K562 (cell line): ENCODE measurements at regions not wholly inside any gene's neighbourhood (a gene's known extent, or its start where the extent isn't known, plus 50 kb on each side); places are given as distances from the start of the nearest gene placed in this dataset.

Source experiments
- ATAC-seq: fragments of 200-7000 bp; cut with Tn5 transposase; 3 replicates; pipeline ENCODE4 v1.9.1; 2020; ENCODE audit warnings: moderate library complexity
- BruUV-seq: library from RNA; stranded (reverse); fragments of 400-500 nt; replicated peaks from 2 replicates; lab custom pipeline; 2021; lab: Mats Ljungman, UMichigan
- CTCF ChIA-PET: fragments of 300-600 bp; formaldehyde crosslinking; extraction: SDS; loops from one replicate; lab custom pipeline; 2021; ENCODE audit warnings: low intra/inter-chr PET ratio; lab: Yijun Ruan, JAX
- POLR2A ChIA-PET: fragments of 300-600, 350-650 bp; sonication (Branson Sonifier 250); formaldehyde crosslinking; extraction: SDS; loops from one replicate; lab custom pipeline; 2021; ENCODE audit warnings: antibody characterized with exemption, inconsistent platforms; lab: Yijun Ruan, JAX
- DNase-seq, 4 experiments: peaks; one replicate each; pipeline versions ENCODE4 v3.0.0 to v3.0.0-alpha.2; 2011 to 2018; ENCODE audit warnings: low spot score in 3 of 4, mixed read lengths in 3 of 4; ENCODE audit errors: extremely low read depth in 1 of 4
- FAIRE-seq: peaks from 2 replicates; lab custom pipeline; 2011; peaks lifted over from hg19 to GRCh38; lab: Jason Lieb, UNC
- H2AFZ ChIP-seq: 2 replicates; pipeline ENCODE4 v1.6.0; 2011; ENCODE audit warnings: low read depth, low read length, control low read depth, inconsistent platforms
- H3K27ac ChIP-seq: fragments of 200-600 bp; 3 replicates; pipeline ENCODE4 v1.8.0; 2011; ENCODE audit warnings: low read depth, mild to moderate bottlenecking, control low read depth, inconsistent platforms, low read length, moderate library complexity, mixed read lengths; ENCODE audit errors: extremely low read depth
- H3K27me3 ChIP-seq, 2 experiments: fragments of 300-600 bp in 1 of 2; 2 replicates in 1 of 2; 3 replicates in 1 of 2; pipeline versions ENCODE4 v1.6.0 to v1.8.0; 2011; ENCODE audit warnings: inconsistent platforms in 2 of 2, low read length in 2 of 2, mild to moderate bottlenecking in 1 of 2, mixed read lengths in 1 of 2, moderate library complexity in 1 of 2; ENCODE audit not compliant: control insufficient read depth in 2 of 2, insufficient read depth in 2 of 2
- H3K36me3 ChIP-seq: fragments of 300-600 bp; 3 replicates; pipeline ENCODE4 v1.8.0; 2011; ENCODE audit warnings: mild to moderate bottlenecking, low read length, inconsistent platforms; ENCODE audit not compliant: control insufficient read depth, insufficient read depth
- H3K4me1 ChIP-seq, 2 experiments: fragments of 200-600 bp in 1 of 2; replicated peaks in 1 of 2; 2 replicates in 1 of 2; 3 replicates in 1 of 2; pipeline versions ENCODE4 v1.5.1 to v1.8.0; 2011; ENCODE audit warnings: inconsistent platforms in 2 of 2, low read length in 2 of 2, mild to moderate bottlenecking in 1 of 2, mixed read lengths in 1 of 2, moderate library complexity in 1 of 2; ENCODE audit not compliant: control insufficient read depth in 2 of 2, insufficient read depth in 2 of 2
- H3K4me2 ChIP-seq: 2 replicates; pipeline ENCODE4 v1.6.1; 2011; ENCODE audit warnings: low read length, control low read depth, inconsistent platforms, mixed read lengths; ENCODE audit not compliant: insufficient read depth
- H3K4me3 ChIP-seq: fragments of 200-600 bp; sonication (generic), shearing (Covaris generic); 2 replicates; pipeline ENCODE4 v1.5.1; 2016; ENCODE audit warnings: control low read depth, inconsistent platforms
- H3K79me2 ChIP-seq: fragments of 200-600 bp; 3 replicates; pipeline ENCODE4 v1.8.0; 2011; ENCODE audit warnings: low read length, inconsistent platforms; ENCODE audit not compliant: control insufficient read depth, insufficient read depth
- H3K9ac ChIP-seq, 2 experiments: 2 replicates each; pipeline versions ENCODE4 v1.6.0 to v1.6.1; 2011; ENCODE audit warnings: low read depth in 2 of 2, low read length in 2 of 2, control low read depth in 1 of 2, inconsistent platforms in 1 of 2, mild to moderate bottlenecking in 1 of 2, mixed read lengths in 1 of 2; ENCODE audit not compliant: insufficient read depth in 1 of 2
- H3K9me1 ChIP-seq: one replicate; pipeline ENCODE4 v1.6.0; 2011; ENCODE audit warnings: inconsistent platforms, mild to moderate bottlenecking, low read length, moderate library complexity; ENCODE audit not compliant: control insufficient read depth, insufficient read depth
- H3K9me3 ChIP-seq: replicated peaks from 2 replicates; pipeline ENCODE4 v1.5.1; 2011; ENCODE audit warnings: low read depth, low read length, inconsistent platforms; ENCODE audit not compliant: control insufficient read depth, insufficient read depth
- H4K20me1 ChIP-seq: replicated peaks from 2 replicates; pipeline ENCODE4 v1.6.1; 2011; ENCODE audit warnings: low read length, inconsistent platforms, mixed read lengths; ENCODE audit not compliant: control insufficient read depth, insufficient read depth
- BDP1 ChIP-seq: IDR thresholded peaks from 3 replicates; pipeline ENCODE4 v1.6.1; 2011; ENCODE audit not compliant: insufficient read length, insufficient read depth
- MTA3 ChIP-seq: fragments of 450-650 bp; formaldehyde crosslinking; IDR thresholded peaks from 2 replicates; pipeline ENCODE4 v1.6.1; 2017; ENCODE audit warnings: mild to moderate bottlenecking, borderline replicate concordance
- U2AF2 ChIP-seq: fragments of 200-400 bp; formaldehyde crosslinking; optimal IDR thresholded peaks from 2 replicates; pipeline ENCODE3; 2017; ENCODE audit warnings: low read depth, mild to moderate bottlenecking, low read length
- ZZZ3 ChIP-seq: fragments of 450-650 bp; IDR thresholded peaks from 2 replicates; pipeline ENCODE4 v1.6.1; 2016; ENCODE audit warnings: antibody characterized with exemption, mild to moderate bottlenecking, moderate library complexity
- WGBS: fragments of 100-300 bp; shearing (Covaris generic); methylation state at CpG from one replicate; pipeline ENCODE4 v1.1.6; 2016; ENCODE audit warnings: low coverage, mixed read lengths; ENCODE audit not compliant: insufficient coverage; ENCODE audit errors: missing lambda C conversion rate; 5-methylcytosine and 5-hydroxymethylcytosine counted together
- in situ Hi-C: fragments of 300-500 bp; cut with MboI; formaldehyde crosslinking; loops from 4 replicates; pipeline ENCODE4 v1.15.0; 2018; ENCODE audit warnings: inconsistent platforms, mixed read lengths
- intact Hi-C: fragments of 100-400 bp; cut with micrococcal nuclease; formaldehyde crosslinking; loops from 2 replicates; pipeline ENCODE4 v1.14.2; 2022
- TF ChIP-seq, protein P1 (sequence below): fragments of 250-450 bp; sonication (Bioruptor Pico); IDR thresholded peaks from 2 replicates; pipeline ENCODE4 v1.4.0; 2020; ENCODE audit warnings: mild to moderate bottlenecking, moderate library complexity
- TF ChIP-seq, protein P2 (sequence below): fragments of 450-650 bp; conservative IDR thresholded peaks from 2 replicates; pipeline ENCODE4 v1.6.1; 2016; ENCODE audit warnings: missing genetic modification characterization, low read depth, mild to moderate bottlenecking, missing compliant biosample characterization, moderate library complexity
- TF ChIP-seq, protein P3 (sequence below), 2 experiments: IDR thresholded peaks in 1 of 2; conservative IDR thresholded peaks in 1 of 2; 2 replicates each; pipeline ENCODE4 v1.6.1; 2016; ENCODE audit warnings: low read depth in 2 of 2, mild to moderate bottlenecking in 1 of 2, missing compliant biosample characterization in 1 of 2, missing genetic modification characterization in 1 of 2, moderate library complexity in 1 of 2
- TF ChIP-seq, protein P4 (sequence below): fragments of 250-450 bp; sonication (Bioruptor Pico); IDR thresholded peaks from 2 replicates; pipeline ENCODE4 v1.8.0; 2022; ENCODE audit warnings: inconsistent platforms, mild to moderate bottlenecking, moderate library complexity, borderline replicate concordance
- TF ChIP-seq, protein P5 (sequence below): sonication (generic); formaldehyde crosslinking; IDR thresholded peaks from 2 replicates; pipeline ENCODE4 v1.8.1; 2023; ENCODE audit warnings: mild to moderate bottlenecking, missing genetic modification reagents
- TF ChIP-seq, protein P6 (sequence below): fragments of 250-450 bp; sonication (Bioruptor Pico); IDR thresholded peaks from 2 replicates; pipeline ENCODE4 v1.9.0; 2021; ENCODE audit warnings: mild to moderate bottlenecking, inconsistent platforms

DNA sequence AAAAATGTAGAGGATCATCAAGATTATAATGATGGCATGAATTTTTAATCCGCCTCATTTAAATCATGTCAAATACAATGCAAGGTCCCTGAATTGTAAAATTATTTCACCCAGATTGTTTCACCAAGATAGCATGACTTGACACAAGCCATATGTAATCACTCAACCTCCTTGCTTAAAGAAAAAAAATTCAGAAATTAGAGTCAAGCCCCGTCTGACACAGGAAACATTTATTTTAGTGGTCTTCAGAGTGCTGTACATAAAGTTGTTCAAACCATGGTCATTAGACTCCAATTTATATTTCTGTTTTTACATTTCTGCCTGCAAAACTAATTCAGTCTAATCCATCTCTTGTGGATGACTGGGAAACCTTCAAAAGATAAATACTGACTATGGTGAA is 200.2 kb downstream of the CBLN4 start:
- Histone ChIP-seq H3K4me2 (no peak overlapping the region), H3K27me3 (no peaks in the 10 kb centered on the region), H3K4me3 (no peak overlapping the region), H3K4me1 (no peaks in the 10 kb centered on the region), H2AFZ (no peak overlapping the region), H3K79me2 (no peaks in the 10 kb centered on the region), H3K9ac (no peak overlapping the region), H3K36me3 (no peaks in the 10 kb centered on the region), H3K27ac (no peak overlapping the region), H3K9me3 (no peaks in the 10 kb centered on the region), H4K20me1 (no peaks in the 10 kb centered on the region), H3K9me1 (no peaks in the 10 kb centered on the region)
- 3% methylated on average over 2 of the region's 2 CpGs for WGBS
- no peak for FAIRE-seq
- no TSS peak for BruUV-seq
- in situ Hi-C loops, result no loop called here
- intact Hi-C loops, result no loop called here
- no peak for ATAC-seq
- ChIA-PET CTCF (no interaction called here), POLR2A (no interaction called here)
- DNase-seq, result no peak
- TF ChIP-seq, protein P1, sequence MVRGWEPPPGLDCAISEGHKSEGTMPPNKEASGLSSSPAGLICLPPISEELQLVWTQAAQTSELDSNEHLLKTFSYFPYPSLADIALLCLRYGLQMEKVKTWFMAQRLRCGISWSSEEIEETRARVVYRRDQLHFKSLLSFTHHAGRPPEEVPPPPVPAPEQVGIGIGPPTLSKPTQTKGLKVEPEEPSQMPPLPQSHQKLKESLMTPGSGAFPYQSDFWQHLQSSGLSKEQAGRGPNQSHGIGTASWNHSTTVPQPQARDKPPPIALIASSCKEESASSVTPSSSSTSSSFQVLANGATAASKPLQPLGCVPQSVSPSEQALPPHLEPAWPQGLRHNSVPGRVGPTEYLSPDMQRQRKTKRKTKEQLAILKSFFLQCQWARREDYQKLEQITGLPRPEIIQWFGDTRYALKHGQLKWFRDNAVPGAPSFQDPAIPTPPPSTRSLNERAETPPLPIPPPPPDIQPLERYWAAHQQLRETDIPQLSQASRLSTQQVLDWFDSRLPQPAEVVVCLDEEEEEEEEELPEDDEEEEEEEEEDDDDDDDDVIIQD (CRISPR knock-in tag), result no peak
- TF ChIP-seq, protein P2, sequence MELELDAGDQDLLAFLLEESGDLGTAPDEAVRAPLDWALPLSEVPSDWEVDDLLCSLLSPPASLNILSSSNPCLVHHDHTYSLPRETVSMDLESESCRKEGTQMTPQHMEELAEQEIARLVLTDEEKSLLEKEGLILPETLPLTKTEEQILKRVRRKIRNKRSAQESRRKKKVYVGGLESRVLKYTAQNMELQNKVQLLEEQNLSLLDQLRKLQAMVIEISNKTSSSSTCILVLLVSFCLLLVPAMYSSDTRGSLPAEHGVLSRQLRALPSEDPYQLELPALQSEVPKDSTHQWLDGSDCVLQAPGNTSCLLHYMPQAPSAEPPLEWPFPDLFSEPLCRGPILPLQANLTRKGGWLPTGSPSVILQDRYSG (tag), result no peak
- TF ChIP-seq, protein P3, sequence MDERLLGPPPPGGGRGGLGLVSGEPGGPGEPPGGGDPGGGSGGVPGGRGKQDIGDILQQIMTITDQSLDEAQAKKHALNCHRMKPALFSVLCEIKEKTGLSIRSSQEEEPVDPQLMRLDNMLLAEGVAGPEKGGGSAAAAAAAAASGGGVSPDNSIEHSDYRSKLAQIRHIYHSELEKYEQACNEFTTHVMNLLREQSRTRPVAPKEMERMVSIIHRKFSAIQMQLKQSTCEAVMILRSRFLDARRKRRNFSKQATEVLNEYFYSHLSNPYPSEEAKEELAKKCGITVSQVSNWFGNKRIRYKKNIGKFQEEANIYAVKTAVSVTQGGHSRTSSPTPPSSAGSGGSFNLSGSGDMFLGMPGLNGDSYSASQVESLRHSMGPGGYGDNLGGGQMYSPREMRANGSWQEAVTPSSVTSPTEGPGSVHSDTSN (CRISPR knock-in tag; IDR thresholded peaks at IDR 0.05; ENCODE audit: low read depth), result no peak
- TF ChIP-seq, protein P3 (tag; conservative IDR thresholded peaks at IDR 0.05; ENCODE audit: low read depth), result no peak
- TF ChIP-seq, protein P4, sequence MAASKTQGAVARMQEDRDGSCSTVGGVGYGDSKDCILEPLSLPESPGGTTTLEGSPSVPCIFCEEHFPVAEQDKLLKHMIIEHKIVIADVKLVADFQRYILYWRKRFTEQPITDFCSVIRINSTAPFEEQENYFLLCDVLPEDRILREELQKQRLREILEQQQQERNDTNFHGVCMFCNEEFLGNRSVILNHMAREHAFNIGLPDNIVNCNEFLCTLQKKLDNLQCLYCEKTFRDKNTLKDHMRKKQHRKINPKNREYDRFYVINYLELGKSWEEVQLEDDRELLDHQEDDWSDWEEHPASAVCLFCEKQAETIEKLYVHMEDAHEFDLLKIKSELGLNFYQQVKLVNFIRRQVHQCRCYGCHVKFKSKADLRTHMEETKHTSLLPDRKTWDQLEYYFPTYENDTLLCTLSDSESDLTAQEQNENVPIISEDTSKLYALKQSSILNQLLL (CRISPR knock-in tag), result no peak
- TF ChIP-seq U2AF2, result no peak
- TF ChIP-seq, protein P5, sequence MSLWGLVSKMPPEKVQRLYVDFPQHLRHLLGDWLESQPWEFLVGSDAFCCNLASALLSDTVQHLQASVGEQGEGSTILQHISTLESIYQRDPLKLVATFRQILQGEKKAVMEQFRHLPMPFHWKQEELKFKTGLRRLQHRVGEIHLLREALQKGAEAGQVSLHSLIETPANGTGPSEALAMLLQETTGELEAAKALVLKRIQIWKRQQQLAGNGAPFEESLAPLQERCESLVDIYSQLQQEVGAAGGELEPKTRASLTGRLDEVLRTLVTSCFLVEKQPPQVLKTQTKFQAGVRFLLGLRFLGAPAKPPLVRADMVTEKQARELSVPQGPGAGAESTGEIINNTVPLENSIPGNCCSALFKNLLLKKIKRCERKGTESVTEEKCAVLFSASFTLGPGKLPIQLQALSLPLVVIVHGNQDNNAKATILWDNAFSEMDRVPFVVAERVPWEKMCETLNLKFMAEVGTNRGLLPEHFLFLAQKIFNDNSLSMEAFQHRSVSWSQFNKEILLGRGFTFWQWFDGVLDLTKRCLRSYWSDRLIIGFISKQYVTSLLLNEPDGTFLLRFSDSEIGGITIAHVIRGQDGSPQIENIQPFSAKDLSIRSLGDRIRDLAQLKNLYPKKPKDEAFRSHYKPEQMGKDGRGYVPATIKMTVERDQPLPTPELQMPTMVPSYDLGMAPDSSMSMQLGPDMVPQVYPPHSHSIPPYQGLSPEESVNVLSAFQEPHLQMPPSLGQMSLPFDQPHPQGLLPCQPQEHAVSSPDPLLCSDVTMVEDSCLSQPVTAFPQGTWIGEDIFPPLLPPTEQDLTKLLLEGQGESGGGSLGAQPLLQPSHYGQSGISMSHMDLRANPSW, result no peak
- TF ChIP-seq MTA3, result no peak
- TF ChIP-seq, protein P6, sequence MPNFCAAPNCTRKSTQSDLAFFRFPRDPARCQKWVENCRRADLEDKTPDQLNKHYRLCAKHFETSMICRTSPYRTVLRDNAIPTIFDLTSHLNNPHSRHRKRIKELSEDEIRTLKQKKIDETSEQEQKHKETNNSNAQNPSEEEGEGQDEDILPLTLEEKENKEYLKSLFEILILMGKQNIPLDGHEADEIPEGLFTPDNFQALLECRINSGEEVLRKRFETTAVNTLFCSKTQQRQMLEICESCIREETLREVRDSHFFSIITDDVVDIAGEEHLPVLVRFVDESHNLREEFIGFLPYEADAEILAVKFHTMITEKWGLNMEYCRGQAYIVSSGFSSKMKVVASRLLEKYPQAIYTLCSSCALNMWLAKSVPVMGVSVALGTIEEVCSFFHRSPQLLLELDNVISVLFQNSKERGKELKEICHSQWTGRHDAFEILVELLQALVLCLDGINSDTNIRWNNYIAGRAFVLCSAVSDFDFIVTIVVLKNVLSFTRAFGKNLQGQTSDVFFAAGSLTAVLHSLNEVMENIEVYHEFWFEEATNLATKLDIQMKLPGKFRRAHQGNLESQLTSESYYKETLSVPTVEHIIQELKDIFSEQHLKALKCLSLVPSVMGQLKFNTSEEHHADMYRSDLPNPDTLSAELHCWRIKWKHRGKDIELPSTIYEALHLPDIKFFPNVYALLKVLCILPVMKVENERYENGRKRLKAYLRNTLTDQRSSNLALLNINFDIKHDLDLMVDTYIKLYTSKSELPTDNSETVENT, result no peak
- TF ChIP-seq ZZZ3, result no peak
- no peak for TF ChIP-seq BDP1
